HG03378 (cell line): ENCODE measurements at regions not wholly inside any gene's neighbourhood (a gene's known extent, or its start where the extent isn't known, plus 50 kb on each side); places are given as distances from the start of the nearest gene placed in this dataset.
"Not testable (repeated sequence)": the region's sequence is repeated elsewhere in the genome, so short reads cannot be mapped to it uniquely, and the experiment has no call there.

Experiments used
- ATAC-seq: cut with Tn5 transposase; IDR thresholded peaks from one replicate; pipeline ENCODE4 v1.9.1; 2021; ENCODE audit warnings: mild to moderate bottlenecking, moderate library complexity; ENCODE audit not compliant: unreplicated experiment

DNA sequence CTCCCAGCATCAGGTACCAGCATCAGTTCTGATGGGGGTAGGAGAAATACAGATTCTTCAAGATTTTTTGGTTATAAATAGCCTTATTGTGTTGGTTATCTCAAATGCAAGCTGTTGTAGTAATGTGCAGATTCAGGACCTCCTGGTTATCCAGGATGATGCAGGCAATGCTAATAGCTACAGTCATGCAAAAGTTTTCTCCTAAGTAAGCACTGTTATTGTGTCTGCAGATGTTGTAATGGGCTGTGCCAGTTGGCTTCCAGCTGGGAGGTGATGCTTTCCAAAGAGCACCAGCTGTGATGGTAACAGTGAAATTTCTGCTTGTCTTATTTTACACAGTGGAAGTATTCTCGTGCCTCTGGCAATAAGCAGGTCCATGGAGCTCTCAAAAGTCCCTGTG, 719.2 kb upstream of the CTNND2 start:
- ATAC-seq = no peak

DNA sequence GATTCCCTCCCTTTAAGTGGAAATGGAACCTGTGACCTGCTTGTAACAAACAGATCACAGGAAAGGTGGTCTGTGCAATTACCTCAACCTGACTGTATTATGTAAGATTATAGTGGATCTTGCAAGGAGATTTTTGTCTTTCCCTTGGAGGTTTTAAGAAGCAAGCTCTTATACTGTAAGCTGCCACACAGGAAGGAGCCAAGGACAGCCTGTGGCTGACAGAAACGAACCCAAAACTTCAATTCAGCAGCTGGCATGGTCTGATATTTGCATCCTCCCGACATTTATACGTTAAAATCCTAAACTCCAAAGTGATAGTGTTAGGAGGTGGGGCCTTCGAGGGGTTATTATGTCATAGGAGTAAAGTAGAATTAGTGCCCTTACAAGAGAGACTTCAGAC, 711.8 kb upstream of the CTNND2 start:
- ATAC-seq = no peak

DNA sequence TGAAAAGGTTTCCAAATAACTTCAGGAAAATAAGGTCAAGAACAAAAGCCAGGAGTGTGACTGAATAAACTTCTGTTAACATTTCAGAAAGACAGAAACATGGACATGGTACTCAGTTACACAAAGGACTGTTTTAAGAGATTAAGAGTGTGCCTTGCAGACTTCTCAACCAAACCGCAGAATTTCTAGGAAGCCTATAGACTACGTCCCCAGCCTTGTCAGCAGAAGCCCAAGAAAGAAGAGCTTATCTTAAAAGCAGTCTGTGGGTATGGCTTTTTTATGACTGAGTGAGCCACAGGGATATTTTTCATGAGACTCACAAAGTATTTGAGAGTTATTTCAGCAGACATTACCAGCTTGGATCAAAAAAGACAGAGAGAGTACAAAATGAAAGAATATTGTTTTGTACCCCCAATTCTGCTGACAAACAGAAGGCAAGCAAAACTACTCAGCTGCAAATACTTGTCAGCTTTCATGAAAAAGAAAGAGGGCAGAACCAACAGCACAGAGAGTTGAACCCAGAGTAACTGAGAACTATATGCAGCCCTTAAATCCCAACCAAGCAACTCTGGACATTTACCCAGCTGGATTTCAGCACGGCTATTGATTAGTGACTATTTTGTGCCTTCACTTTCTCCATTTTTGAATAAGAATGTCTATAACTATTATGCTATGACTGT, 711.0 kb upstream of the CTNND2 start:
- ATAC-seq = no peak

GRCh38 chr5:12614608-12615007, 710.4 kb upstream of the CTNND2 start:
- ATAC-seq = no peak

GRCh38 chr5:12611132-12611531, 706.9 kb upstream of the CTNND2 start:
- ATAC-seq = no peak

DNA sequence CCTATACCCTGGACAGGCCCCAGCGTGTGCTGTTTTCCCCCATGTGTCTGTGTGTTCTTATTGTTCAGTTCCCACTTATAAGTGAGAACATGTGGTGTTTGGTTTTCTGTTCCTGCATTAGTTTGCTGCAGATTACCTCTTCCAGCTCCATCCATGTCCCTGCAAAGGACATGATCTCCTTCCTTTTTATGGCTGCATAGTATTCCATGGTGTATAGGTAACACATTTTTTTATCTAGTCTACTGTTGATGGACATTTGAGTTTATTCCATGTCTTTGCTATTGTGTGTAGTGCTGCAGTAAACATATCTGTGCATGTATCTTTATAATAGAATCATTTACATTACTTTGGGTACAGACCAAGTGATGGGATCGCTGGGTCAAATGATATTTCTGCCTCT, 703.6 kb upstream of the CTNND2 start:
- not testable (repeated sequence) for ATAC-seq

DNA sequence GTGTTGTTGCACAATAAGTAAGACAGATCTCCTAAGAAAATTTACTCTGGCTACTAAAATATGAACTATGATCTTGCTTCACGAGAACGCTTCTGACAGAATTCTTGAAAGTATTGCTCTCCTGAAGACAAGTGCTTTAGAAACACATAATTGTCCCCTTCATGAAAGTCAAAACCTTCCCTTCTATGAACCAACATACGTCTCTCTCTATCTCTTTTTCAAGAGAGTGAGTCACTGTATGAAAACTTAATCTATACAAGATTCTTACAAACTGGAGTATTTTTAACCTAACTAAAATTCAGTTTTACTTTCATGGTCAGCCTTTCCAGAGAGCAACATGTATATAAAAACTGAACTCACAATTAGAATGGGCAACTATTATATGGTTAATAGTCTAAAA, 688.0 kb upstream of the CTNND2 start:
- no peak for ATAC-seq

DNA sequence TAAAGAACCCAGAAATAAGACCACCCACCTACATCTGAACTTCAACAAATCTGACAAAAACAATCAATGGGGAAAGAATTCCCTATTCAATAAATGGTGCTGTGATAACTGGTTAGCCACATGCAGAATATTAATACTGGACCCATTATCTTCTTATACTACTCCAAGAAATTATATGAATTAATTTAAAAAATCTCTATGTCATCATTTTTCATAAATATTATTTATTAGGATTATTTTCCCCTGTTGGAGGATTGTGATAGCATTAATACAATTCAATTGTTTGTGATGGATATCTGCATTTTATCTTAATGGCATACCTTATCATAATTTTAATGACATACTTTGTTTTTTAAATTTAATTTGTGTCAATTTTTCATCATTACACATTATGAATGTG, 682.2 kb upstream of the CTNND2 start:
- ATAC-seq = no peak

GRCh38 chr5:12578803-12579202, 674.6 kb upstream of the CTNND2 start:
- not testable (repeated sequence) for ATAC-seq

DNA sequence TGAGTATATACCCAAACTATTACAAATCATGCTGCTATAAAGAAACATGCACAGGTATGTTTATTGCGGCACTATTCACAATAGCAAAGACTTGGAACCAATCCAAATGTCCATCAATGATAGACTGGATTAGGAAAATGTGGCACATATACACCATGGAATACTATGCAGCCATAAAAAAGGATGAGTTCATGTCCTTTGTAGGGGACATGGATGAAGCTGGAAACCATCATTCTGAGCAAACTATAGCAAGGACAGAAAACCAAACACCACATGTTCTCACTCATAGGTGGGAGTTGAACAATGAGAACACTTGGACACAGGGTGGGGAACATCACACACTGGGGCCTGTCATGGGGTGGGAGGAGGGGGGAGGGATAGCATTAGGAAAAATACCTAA, 672.7 kb upstream of the CTNND2 start:
- ATAC-seq = not testable (repeated sequence)

DNA sequence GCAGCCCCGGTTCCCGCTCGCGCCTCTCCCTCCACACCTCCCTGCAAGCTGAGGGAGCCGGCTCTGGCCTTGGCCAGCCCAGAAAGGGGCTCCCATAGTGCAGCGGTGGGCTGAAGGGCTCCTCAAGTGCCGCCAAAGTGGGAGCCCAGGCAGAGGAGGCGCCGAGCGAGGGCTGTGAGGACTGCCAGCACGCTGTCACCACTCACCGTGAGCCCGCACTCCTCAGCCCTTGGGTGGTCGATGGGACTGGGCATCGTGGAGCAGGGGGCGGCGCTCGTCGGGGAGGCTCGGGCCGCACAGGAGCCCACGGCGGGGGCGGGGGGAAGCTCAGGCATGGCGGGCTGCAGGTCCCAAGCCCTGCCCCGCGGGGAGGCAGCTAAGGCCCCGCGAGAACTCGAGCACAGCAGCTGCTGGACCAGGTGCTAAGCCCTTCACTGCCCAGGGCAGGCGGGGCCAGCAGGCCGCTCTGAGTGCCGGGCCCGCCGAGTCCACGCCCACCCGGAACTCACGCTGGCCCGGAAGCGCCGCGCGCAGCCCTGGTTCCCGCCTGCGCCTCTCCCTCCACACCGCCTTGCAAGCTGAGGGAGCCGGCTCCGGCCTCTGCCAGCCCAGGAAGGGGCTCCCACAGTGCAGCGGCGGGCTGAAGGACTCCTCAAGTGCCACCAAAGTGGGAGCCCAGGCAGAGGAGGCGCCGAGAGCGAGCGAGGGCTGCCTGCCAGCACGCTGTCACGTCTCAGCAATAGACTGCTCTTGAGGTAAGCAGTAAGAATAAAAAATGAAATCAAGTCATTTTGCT, 670.2 kb upstream of the CTNND2 start:
- ATAC-seq = not testable (repeated sequence)

- not testable (repeated sequence) for ATAC-seq
These were observed 669.7 kb upstream of the CTNND2 start for GRCh38 chr5:12573916-12574297.

- no peak for ATAC-seq
These were observed 666.4 kb upstream of the CTNND2 start for GRCh38 chr5:12570688-12571087.

DNA sequence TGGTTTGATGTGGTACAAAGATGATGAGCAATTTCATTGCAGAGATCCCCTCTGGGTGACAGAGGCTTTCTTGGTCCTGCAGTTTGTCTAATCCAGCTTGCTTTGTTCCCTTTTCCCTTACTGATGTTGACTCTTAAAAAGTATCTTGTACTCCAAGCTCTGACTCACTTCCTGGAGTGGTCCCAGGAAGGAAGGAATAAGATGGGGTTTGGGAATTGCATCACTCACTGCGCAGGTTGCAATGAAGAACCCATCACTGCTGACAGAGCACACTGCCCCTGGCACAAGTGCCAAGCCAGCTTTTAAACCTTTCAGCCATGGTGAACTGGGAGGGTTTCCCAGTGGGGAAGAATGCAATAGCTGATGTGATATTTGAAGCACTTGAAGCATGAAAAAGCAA, 662.2 kb upstream of the CTNND2 start:
- no peak for ATAC-seq

- ATAC-seq = no peak
These were observed 652.8 kb upstream of the CTNND2 start for GRCh38 chr5:12557012-12557411.

DNA sequence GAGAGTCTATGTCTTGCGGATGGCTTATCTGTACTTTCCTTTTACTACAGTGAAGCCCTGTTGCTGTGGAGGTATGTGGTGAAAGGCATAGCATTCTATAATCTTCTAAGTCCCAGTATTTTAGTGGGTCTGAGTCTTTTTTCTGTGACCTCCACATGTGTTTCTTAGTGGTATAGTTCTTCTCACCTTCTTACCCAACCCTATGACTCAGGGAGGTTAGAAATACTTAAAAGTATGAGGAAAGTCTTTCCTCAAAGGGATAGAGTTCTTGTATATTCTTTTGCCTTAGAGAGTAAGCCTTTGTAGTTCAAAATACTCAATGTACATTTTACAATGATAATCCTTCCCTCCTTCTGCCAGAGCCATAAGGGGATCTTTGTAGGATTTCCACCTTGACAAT, 621.9 kb upstream of the CTNND2 start:
- ATAC-seq = no peak

DNA sequence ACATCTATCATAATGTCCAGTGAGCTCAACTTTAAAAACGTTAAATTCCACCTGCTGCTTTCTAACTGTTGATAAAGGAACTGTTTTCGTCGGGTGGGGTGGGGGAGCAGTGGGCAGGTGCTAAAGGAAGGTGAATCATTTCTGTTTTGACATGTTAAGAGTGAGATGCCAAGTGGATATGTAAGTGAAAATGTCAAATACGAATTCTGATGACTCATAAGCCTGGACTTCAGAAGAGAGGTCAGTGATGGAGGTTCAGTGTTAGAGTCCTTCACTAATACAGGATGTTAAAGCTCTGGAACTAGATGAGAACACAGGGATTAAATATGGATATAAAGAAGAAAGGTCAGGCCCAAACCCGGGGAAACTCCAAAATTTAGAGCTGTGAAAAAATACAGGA, 617.9 kb upstream of the CTNND2 start:
- ATAC-seq = no peak

- not testable (repeated sequence) for ATAC-seq
These were observed 600.7 kb upstream of the CTNND2 start for GRCh38 chr5:12504983-12505382.

GRCh38 chr5:12488161-12488560, 583.9 kb upstream of the CTNND2 start:
- no peak for ATAC-seq

GRCh38 chr5:12480487-12480886, 576.2 kb upstream of the CTNND2 start:
- no peak for ATAC-seq

- ATAC-seq = no peak
These were observed 573.3 kb upstream of the CTNND2 start for GRCh38 chr5:12477554-12477953.

GRCh38 chr5:12467799-12468198, 563.6 kb upstream of the CTNND2 start:
- ATAC-seq = no peak
